HFF-Myc (cell line): ENCODE measurements at regions not wholly inside any gene's neighbourhood (a gene's known extent, or its start where the extent isn't known, plus 50 kb on each side); places are given as distances from the start of the nearest gene placed in this dataset.

Experiments
- DNase-seq: peaks from one replicate; pipeline ENCODE4 v3.0.0-alpha.2; 2011; ENCODE audit warnings: low read depth; ENCODE audit errors: extremely low read depth
- H3K4me3 ChIP-seq: replicated peaks from 2 replicates; pipeline ENCODE4 v1.5.1; 2011; ENCODE audit warnings: low read depth, mild to moderate bottlenecking, control low read depth, low read length
- CTCF ChIP-seq: IDR thresholded peaks from 2 replicates; pipeline ENCODE4 v1.5.1; 2012; ENCODE audit warnings: mild to moderate bottlenecking, low read depth, low read length, control low read depth; ENCODE audit errors: missing control alignments

- no peak for DNase-seq
- no peak overlapping the region for H3K4me3 ChIP-seq
- no peak for TF ChIP-seq CTCF
These were observed 116.1 kb upstream of the SLC7A14 start for GRCh38 chr3:170701696-170702678.

- no peak for DNase-seq
- TF ChIP-seq CTCF = no peak
- no peak overlapping the region for H3K4me3 ChIP-seq
These were observed 114.2 kb upstream of the SLC7A14 start for GRCh38 chr3:170700054-170700404.

- DNase-seq = no peak
- no peak overlapping the region for H3K4me3 ChIP-seq
- TF ChIP-seq CTCF = no peak
These were observed 113.5 kb upstream of the SLC7A14 start for GRCh38 chr3:170699158-170700053.

GRCh38 chr3:170697908-170698307 is 112.0 kb upstream of the SLC7A14 start:
- no peak for DNase-seq
- H3K4me3 ChIP-seq = no peak overlapping the region
- TF ChIP-seq CTCF = no peak

- TF ChIP-seq CTCF = no peak
- no peak overlapping the region for H3K4me3 ChIP-seq
- no peak for DNase-seq
These were observed 111.3 kb upstream of the SLC7A14 start for GRCh38 chr3:170697131-170697530.

GRCh38 chr3:170695486-170696064 is 109.7 kb upstream of the SLC7A14 start:
- H3K4me3 ChIP-seq = no peak overlapping the region
- TF ChIP-seq CTCF = no peak
- DNase-seq = no peak
